NCI-H1930 (cell line): ENCODE measurements at regions not wholly inside any gene's neighbourhood (a gene's known extent, or its start where the extent isn't known, plus 50 kb on each side); places are given as distances from the start of the nearest gene placed in this dataset.
"Not testable (repeated sequence)": the region's sequence is repeated elsewhere in the genome, so short reads cannot be mapped to it uniquely, and the experiment has no call there.

ENCODE experiments used
- DNase-seq, 2 experiments: peaks; one replicate each; lab custom pipeline; 2025; lab: John Stamatoyannopoulos, UW

DNA sequence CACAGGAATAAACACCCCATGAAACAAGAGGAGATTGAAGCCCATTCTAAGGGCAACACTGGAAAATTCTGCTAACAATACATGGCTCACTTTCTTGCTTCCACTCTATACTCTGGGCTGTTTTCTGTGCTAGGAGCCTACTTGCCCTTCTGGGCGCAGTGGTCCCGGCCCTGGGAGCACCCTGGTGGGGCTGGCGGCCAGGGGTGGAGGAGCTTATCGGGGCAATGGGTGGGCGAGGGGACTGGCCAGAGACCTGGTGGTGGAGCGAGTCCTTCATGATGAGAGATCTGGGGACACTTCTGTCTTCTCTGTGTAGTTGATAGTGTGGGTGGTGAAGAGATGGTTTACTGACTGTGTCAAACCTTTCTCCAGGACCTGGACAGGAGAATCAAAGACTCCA, 1128.5 kb downstream of the TBL1XR1 start:
- DNase-seq: no peak

DNA sequence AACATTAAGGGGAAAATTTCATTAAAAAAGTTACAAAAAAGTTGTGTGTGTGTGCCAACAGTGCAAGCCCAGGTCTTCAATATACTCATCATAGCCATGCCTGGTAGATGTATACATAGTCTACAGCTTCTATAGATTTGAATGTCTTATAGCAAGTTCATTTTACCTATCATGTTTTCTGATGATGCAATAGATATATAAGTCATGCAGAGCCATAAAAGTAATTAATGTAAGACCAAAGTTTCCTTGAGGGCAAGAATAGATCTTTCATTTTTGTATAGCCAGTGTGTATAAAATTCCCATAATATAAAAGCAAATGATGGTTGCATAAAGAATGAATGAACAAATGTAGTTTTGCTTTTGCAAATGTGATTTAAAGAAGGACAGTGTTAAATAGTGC, 1138.4 kb downstream of the TBL1XR1 start:
- no peak for DNase-seq

DNA sequence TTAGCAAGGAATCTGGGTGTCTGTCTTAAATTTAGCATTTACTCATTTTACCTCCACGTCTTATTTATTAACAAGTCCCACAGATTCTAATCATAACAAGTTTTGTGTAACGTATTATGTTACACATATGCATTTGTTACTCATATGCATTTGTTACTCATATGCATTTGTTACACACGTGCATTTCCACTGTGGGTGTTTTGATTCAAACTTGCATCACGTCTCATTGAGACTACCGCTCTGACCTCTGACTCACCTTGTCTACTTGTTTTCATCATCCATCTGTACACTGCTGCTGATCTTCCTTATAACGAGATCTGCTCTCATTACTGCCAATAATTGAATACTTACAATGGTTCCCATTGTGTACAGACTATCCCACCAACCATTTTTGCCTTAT, 1141.4 kb downstream of the TBL1XR1 start:
- DNase-seq: peak in 1 of 2 experiments; percentile 4

DNA sequence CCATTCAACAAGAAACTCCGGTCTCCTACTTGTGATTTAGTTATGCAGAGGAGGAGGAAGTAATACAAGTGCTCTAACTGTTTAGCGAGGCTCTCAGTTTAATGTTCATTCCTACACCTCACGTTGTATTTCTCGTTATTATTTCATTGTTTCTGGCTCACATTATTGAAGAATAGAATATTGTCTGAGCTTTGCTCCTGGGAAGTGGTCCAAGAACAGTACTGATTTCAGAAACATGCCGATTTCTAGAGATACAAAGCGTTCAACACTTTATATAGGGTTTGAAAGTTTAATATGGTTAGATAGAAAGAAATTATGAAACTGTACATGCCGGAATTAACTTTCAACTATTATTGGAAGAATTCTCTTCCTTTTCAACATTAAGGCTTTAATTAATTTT, 1145.5 kb downstream of the TBL1XR1 start:
- DNase-seq: no peak

DNA sequence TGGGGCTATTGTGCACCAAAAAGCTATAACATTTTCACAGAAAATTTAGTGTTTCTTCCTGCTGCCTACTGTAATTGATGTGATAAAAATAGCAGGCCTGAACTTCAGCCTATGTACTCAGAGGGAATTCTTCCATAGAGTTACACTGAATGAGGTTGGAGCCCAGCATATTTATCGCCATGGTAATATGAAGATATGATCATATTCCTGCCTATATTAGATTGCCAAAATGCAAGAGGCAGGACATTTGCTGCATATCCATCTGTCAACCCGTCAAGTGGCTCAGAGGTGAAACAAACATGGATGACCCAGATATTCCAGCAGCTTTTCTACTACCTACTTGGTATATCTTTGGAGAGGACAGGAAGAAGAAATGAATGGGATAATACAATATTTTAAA, 1150.6 kb downstream of the TBL1XR1 start:
- no peak for DNase-seq

DNA sequence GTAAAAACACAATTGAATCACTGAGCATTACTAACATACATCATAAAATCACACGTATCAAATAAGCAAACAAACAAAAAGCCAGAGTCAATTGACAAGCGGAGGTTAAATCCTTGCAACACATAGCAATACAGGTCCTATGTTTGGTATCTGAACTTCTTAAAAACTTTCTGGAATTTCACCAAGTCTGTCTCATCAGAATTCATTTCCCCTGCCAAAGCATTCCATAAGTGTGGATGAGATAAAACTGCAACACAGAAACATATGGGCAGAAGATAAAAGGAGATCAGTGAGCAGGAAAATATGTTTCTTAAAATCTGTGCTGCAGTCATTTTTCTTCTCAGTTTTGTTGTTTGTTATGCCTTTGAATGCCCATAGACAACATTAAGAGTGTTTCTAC, 1155.5 kb downstream of the TBL1XR1 start:
- DNase-seq: no peak

DNA sequence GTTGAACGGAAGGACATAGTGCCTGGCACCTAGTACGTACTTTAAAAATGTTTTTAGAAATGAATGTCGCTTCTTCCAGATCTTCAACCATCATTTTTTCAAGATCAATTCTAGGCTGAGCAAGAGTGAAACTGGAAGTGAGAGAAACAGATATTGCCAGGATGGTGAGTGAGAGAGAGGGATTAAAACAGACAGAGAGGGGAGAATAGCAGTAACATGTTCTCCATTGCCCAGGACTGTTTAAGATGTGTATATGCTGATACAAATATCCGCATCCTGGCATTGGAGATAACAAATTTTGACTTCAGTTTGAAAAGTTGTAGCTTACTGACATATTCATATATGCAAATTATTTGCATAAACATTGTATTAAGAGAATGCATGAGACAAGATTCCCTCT, 1156.1 kb downstream of the TBL1XR1 start:
- DNase-seq: no peak

DNA sequence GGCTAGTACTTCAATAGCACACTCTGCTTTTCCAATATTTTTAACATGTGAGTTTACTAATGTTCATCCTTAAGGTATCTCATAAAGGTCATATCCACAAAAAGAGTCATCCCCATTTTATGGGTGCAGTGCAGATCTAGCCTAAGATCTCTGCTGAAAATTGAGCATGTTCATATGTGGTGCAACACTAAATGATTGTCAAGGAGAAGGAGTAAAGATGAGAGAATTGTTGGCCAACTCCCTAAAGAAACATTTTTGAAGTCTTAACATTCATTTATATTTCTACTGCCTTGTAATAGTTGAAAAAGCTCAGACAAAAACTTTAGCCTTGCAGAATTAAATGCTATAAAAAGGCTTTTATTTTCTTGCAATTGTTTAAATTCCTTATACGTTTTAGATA, 1159.6 kb downstream of the TBL1XR1 start:
- DNase-seq: no peak

DNA sequence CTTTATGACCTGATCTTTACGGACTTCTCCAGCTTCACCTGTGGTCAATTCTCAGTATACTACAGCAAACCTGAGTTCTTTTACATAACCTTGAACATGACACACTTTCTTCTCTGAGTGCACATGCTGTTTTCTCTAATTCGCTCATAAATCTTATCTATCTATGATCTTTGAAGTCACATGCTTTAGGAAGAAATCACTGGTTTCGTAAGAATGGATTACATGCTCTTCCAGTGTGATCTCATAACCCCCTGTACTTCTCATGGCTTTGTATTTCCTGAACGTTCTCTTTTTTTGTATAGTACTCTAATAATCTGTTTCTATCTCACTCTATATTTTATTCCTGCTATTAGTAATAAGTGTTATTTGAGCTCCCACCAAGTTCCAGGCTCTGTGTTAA, 1165.2 kb downstream of the TBL1XR1 start:
- DNase-seq: no peak

DNA sequence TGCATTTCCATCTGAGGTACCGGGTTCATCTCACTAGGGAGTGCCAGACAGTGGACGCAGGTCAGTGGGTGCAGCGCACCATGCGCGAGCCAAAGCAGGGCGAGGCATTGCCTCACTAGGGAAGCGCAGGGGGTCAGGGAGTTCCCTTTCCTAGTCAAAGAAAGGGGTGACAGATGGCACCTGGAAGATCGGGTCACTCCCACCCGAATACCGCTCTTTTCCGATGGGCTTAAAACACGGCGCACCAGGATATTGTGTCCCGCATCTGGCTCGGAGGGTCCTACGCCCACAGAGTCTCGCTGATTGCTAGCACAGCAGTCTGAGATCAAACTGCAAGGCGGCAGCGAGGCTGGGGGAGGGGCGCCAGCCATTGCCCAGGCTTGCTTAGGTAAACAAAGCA, 1157.1 kb downstream of the NAALADL2 start:
- not testable (repeated sequence) for DNase-seq

DNA sequence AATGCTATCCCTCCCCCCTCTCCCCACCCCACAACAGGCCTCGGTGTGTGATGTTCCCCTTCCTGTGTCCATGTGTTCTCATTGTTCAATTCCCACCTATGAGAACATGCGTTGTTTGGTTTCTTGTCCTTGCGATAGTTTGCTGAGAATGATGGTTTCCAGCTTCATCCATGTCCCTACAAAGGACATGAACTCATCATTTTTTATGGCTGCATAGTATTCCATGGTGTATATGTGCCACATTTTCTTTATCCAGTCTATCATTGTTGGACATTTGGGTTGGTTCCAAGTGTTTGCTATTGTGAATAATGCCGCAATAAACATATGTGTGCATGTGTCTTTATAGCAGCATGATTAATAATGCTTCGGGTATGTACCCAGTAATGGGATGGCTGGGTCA, 1156.1 kb downstream of the NAALADL2 start:
- not testable (repeated sequence) for DNase-seq

DNA sequence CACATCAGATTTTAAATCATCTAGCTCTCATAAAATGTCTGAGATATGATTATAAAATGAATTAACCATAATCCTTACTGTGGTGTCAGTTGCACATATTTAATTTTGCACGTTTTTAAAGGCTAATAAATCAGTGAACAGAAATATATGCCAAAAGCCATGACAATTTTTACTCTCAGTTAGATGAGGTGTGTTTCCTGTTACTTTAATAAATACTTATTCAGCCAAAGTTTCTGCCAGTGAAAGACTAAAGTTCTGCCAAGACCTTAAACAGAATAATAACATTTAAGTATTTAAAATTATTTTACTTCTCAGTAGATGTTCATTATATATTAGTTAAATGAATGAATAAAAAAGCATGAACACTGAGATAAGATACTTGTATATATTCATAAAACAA, 1150.1 kb downstream of the NAALADL2 start:
- no peak for DNase-seq

DNA sequence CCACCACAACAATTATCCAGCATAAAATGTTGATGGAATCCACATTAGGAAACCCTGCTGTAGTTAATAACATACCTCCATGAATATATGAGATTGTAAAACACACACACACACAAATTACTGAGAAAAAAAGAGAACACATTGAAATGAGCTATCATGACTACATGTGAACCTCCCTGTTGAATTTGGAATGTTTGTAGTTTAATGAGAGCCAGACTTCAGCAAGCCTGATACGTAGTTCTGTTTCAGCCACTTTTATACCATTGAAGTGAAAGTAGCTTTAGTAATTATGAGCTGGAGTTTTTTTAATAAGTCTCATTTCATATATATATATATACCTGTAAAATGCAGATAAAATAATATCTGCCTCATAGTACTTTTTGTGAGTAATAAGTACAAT, 1146.4 kb downstream of the NAALADL2 start:
- DNase-seq: no peak

DNA sequence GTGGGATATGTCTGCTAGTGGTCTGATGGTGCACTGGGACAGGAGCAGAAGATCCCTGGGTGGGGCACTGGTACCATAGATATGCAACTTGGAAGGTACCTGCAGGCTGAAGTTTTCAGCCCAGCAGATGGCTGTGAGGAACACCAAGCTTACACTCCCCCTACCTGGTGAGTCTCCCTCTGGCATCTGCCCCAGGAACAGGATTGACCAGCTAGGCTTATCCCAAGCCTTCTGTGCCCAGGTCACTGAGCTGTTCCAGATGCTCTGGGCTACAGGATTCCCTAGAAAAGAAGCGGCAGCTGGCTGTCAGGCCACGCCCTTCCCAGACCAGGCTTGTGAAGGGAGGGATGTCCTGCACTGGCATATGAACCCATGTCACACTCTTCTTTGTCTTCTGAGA, 1130.0 kb downstream of the NAALADL2 start:
- DNase-seq: no peak

DNA sequence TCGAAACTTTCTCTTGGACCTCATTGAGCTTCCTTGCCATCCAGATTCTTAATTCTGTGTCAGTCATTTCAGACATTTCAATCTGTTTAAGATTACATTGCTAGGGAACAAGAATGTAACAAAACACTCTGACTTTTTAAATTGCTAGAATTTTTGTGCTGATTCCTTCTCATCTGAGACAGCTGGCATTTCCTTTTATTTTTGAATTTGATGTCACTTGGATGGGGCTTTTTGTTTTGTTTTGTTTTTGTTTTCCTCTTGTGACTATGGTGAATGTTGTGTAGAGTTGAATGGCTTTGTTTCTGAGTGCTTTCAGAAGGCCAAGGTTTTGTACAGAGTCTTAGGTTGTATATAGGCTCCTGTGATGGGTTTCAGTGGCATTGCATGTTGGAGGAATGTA, 1129.3 kb downstream of the NAALADL2 start:
- no peak for DNase-seq

DNA sequence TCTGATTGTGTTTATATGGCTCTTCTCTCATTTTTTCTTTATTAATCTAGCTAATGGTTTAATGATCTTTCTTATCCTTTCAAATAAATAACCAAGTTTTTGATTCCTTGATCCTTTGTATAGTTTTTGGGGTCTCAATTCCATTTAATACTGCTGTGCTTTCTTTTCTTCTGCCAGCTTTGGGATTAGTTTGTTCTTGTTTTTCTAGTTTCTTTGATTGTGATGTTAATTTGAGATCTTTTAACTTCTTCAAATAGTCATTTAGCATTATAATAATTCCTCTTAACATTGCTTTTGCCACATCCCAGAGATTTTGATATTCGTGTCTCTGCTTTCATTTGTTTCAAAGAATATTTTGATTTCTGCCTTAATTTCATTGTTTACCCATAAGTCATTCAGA, 1126.6 kb downstream of the NAALADL2 start:
- no peak for DNase-seq

DNA sequence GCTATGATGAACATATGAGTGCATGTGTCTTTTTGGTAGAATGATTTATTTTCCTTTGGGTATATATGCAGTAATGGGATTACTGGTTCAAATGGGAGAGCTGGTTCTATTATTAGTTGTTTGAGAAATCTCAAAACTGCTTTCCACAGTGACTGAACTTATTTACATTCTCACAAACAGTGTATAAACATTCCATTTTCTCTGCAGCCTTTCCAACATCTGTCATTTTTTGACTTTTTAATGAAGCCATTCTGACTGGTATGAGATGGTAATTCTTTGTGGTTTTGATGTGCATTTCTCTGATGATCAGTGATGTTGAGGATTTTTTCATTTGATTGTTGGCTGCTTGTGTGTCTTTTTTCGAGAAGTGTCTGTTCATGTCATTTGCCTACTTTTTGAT, 1124.2 kb downstream of the NAALADL2 start:
- no peak for DNase-seq

DNA sequence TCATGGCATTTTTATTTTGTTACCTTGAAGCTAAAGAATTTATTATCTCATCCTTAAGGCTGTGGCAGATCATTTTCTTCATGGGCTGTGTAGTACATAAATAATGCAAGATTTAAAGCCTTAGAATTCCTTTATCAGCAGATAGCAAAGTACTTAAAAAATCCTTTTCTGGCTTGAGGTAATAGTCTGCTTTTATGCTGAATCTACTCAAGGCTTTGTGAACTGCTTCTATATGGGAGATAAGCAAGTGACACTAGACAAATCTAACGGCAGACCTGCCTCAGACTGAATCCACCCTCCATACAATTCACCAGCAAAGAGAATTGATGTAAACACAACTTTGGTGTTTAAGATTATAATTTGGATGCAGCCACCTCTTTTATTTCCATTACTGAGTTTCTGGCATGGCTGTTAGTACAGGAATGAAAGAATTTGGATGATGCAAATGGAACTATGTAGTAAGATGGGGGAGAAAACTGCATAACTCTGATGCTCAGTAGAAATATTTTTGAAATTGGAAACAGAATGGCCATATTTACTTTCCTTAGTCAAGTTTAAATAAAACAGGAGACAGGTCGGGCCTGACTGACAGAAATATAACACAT, 1121.5 kb downstream of the NAALADL2 start:
- no peak for DNase-seq

DNA sequence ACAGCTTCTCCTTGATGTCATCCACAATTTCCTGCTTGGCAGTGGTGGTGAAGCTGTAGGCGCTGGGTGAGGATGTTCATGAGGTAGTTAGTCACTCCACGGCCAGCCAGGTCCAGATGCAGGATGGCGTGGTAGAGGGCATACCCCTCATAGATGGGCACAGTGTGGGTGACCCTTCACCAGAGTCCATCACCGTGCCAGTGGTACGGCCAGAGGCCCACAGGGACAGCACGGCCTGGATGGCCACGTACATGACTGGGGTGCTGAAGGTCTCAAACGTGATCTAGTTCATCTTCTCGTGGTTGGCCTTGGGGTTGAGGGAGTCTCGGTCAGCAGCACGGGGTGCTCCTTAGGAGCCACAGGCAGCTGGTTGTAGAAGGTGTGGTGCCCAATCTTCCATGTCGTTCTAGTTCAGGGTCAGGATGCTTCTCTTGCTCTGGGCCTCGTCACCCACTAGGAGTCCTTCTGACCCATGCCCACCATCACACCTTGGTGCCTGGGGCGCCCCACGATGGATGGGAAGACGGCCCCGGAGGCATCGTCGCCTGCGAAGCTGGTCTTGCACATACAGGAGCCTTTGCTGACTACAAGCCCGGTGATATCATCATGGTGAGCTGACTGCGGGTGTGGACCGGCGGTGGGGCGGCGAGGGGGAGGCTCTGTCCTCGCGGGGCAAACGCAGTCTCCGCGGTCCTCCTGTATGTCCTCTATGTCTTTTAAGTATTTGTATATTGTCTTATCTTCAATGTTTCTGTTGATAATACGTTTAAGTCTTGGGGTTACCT, 1119.0 kb downstream of the NAALADL2 start:
- no peak for DNase-seq

DNA sequence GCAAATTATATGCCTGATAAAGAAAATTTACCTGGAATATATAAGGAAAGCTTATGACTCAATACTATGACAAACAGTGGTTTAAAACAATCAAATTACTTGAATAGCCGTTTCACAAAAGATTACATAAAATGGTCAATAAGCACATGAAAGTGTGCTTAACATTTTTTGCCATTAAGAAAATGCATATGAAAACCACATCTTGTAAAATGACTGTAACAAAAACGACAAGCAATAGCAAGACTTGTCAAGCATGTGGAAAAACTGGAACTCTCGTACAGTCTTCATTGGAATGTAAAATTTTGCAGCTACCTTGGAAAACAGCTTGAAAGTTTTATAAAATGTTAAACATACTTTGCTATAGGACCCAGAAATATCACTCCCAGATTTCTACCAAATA, 1110.3 kb downstream of the NAALADL2 start:
- DNase-seq: no peak

DNA sequence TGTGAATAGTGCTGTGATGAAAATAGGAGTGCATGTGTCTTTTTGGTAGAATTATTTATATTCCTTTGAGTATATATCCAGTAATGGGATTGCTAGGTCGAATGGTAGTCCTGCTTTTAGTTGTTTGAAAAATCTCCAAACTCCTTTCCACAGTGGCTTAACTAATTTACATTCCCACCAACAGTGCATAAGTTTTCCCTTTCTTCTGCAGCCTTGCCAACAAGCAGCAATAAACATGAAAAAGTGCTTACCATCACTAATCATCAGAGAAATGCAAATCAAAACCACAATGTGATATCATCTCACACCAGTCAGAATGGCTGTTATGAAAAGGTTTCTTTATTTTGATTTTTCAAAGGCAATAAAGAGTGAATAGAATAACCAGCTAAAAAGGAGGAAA, 1105.9 kb downstream of the NAALADL2 start:
- DNase-seq: no peak

DNA sequence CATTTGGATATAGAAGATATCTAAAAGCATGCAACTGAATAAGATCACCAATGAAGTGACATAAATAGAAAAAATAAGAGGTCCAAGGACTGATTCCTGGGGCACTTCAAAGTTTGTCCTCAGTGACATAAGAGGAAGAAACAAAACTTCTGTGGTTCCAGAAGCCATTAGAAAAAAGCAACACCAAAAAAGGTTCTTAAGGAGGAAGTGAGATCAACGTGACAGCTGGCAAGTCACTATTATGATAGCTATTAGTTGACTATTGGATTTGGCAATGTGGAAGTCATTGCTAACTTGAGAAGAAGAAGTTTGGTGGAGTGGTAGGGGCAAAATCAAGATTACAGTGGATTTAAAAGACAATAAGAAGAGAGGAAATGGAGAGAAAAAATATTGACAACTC, 1098.3 kb downstream of the NAALADL2 start:
- DNase-seq: no peak

DNA sequence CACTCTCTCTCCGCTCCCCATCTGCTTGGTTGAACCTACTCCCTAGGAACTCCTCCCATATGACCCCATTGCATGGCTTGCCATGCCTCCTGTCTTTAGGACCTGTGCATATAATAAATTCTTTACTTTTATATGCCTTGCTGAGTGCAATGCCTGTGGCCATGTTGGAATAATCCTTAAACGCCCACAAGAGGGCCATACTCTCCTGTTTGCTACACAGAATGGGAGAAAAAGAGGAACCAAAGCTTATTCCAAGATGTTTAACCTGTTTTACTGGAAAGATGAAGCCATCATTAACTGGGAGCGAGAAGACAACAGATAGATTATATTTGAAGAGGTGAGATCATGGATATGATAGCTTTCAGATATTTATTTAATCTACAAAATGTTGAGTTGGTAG, 1097.8 kb downstream of the NAALADL2 start:
- DNase-seq: no peak
